T-helper 17 cell (primary cell): ENCODE measurements at regions not wholly inside any gene's neighbourhood (a gene's known extent, or its start where the extent isn't known, plus 50 kb on each side); places are given as distances from the start of the nearest gene placed in this dataset.

ENCODE experiments used
- ATAC-seq: fragments of 150-1000 bp; cut with Tn5 transposase; 2 replicates; pipeline ENCODE4 v1.10.0; 2021; ENCODE audit warnings: mild to moderate bottlenecking, moderate library complexity
- DNase-seq, 3 donors: peaks; one replicate each; pipeline versions ENCODE4 v3.0.0 to v3.0.0-alpha.2; 2020 to 2021
- H3K9me3 ChIP-seq: one replicate; pipeline ENCODE4 v1.7.0; 2013; ENCODE audit warnings: low read length, mild to moderate bottlenecking; ENCODE audit not compliant: control insufficient read depth, poor library complexity, severe bottlenecking
- H3K27ac Mint-ChIP-seq: one replicate; pipeline ENCODE4 v1.8.0; 2022; ENCODE audit warnings: mild to moderate bottlenecking, moderate library complexity, mixed read lengths
- H3K27me3 Mint-ChIP-seq: one replicate; pipeline ENCODE4 v1.8.0; 2022; ENCODE audit warnings: mixed read lengths
- H3K36me3 Mint-ChIP-seq: one replicate; pipeline ENCODE4 v1.8.0; 2022; ENCODE audit warnings: low read depth, mixed read lengths
- H3K4me1 Mint-ChIP-seq: one replicate; pipeline ENCODE4 v1.8.0; 2022; ENCODE audit warnings: mild to moderate bottlenecking, mixed read lengths
- H3K4me3 Mint-ChIP-seq: one replicate; pipeline ENCODE4 v1.8.0; 2022; ENCODE audit warnings: mild to moderate bottlenecking, moderate library complexity, mixed read lengths

- no peak overlapping the region for H3K4me3 Mint-ChIP-seq
- ATAC-seq (no peak), DNase-seq (no peak)
- no peaks in the 10 kb centered on the region for H3K4me1 Mint-ChIP-seq
- peaks cover 55% of the 10 kb centered on the region for H3K27me3 Mint-ChIP-seq
- H3K27ac Mint-ChIP-seq: no peak overlapping the region
- no peaks in the 10 kb centered on the region for H3K9me3 ChIP-seq
- H3K36me3 Mint-ChIP-seq: no peaks in the 10 kb centered on the region
Observed at GRCh38 chr6:167770291-167770955, 56.3 kb upstream of the AFDN start.

GRCh38 chr6:167774881-167775280 is 51.8 kb upstream of the AFDN start:
- no peak for DNase-seq
- Mint-ChIP-seq H3K4me1 (peaks cover 4% of the 10 kb centered on the region), H3K4me3 (no peak overlapping the region), H3K27ac (no peak overlapping the region), H3K27me3 (peaks cover 66% of the 10 kb centered on the region), H3K36me3 (no peaks in the 10 kb centered on the region)
- ATAC-seq: no peak
- no peaks in the 10 kb centered on the region for H3K9me3 ChIP-seq

- H3K9me3 ChIP-seq: no peaks in the 10 kb centered on the region
- H3K36me3 Mint-ChIP-seq: no peaks in the 10 kb centered on the region
- no peak overlapping the region for H3K4me3 Mint-ChIP-seq
- H3K27ac Mint-ChIP-seq: no peak overlapping the region
- H3K27me3 Mint-ChIP-seq: peaks cover 73% of the 10 kb centered on the region
- peaks cover 4% of the 10 kb centered on the region for H3K4me1 Mint-ChIP-seq
- no peak for ATAC-seq
- DNase-seq: no peak
Observed at GRCh38 chr6:167776906-167777627, 49.6 kb upstream of the AFDN start.
